Endothelial cell of umbilical vein (primary cell): ENCODE measurements at regions not wholly inside any gene's neighbourhood (a gene's known extent, or its start where the extent isn't known, plus 50 kb on each side); places are given as distances from the start of the nearest gene placed in this dataset.

Experiments used
- EZH2 ChIP-seq: IDR thresholded peaks from 2 replicates; pipeline ENCODE4 v1.6.1; 2012; ENCODE audit warnings: borderline replicate concordance, low read depth, mild to moderate bottlenecking, moderate library complexity, low read length, inconsistent platforms; ENCODE audit not compliant: severe bottlenecking
- FOS ChIP-seq: IDR thresholded peaks from 2 replicates; pipeline ENCODE4 v1.6.1; 2011; ENCODE audit warnings: mild to moderate bottlenecking, low read length, moderate library complexity, borderline replicate concordance; ENCODE audit not compliant: insufficient read depth
- JUN ChIP-seq: IDR thresholded peaks from 2 replicates; pipeline ENCODE4 v1.6.1; 2011; ENCODE audit warnings: borderline replicate concordance, low read depth; ENCODE audit not compliant: insufficient read length, insufficient read depth
- MYC ChIP-seq: IDR thresholded peaks from one replicate; pipeline ENCODE4 v1.6.1; 2011; ENCODE audit warnings: mild to moderate bottlenecking, low read depth, low read length
- POLR2A ChIP-seq: IDR thresholded peaks from 2 replicates; pipeline ENCODE4 v1.6.1; 2012; ENCODE audit warnings: low read depth, mild to moderate bottlenecking, control low read depth, low read length
- POLR2AphosphoS5 ChIP-seq: IDR thresholded peaks from 2 replicates; pipeline ENCODE4 v1.6.1; 2012; ENCODE audit warnings: low read depth, mild to moderate bottlenecking, control low read depth, low read length, moderate library complexity; ENCODE audit not compliant: insufficient read depth
- TF ChIP-seq, protein P1 (sequence below), 2 donors: IDR thresholded peaks; 1 replicate in 1 of 2; 2 replicates in 1 of 2; pipeline ENCODE4 v1.5.1; 2011; ENCODE audit warnings: low read length in 2 of 2, mild to moderate bottlenecking in 2 of 2, moderate library complexity in 2 of 2, control low read depth in 1 of 2, inconsistent platforms in 1 of 2, low read depth in 1 of 2; ENCODE audit not compliant: insufficient read depth in 1 of 2; ENCODE audit errors: extremely low read depth in 1 of 2
- TF ChIP-seq, protein P2 (sequence below): IDR thresholded peaks from 2 replicates; pipeline ENCODE4 v1.6.1; 2011; ENCODE audit not compliant: insufficient read depth, insufficient read length

DNA sequence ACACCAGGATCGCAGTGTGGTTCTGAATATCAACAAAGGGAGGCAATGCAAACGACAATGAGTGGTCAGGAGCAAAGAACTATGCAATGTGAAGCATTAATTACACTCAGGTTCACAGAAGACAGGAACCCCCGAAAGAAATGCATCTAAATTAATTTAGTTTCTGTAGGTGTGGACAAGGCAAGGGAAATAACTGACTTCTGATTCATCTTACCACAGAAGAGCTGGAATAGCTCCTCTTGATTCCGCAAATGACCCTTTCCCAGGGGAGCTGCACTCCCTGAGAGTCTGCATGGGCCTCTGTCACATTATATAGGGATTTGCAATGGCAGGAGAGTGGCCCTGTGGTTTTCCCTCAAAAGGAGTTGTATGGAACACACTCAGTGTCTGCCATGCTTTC lies 263.9 kb upstream of the APCDD1 start:
- TF ChIP-seq, protein P1, sequence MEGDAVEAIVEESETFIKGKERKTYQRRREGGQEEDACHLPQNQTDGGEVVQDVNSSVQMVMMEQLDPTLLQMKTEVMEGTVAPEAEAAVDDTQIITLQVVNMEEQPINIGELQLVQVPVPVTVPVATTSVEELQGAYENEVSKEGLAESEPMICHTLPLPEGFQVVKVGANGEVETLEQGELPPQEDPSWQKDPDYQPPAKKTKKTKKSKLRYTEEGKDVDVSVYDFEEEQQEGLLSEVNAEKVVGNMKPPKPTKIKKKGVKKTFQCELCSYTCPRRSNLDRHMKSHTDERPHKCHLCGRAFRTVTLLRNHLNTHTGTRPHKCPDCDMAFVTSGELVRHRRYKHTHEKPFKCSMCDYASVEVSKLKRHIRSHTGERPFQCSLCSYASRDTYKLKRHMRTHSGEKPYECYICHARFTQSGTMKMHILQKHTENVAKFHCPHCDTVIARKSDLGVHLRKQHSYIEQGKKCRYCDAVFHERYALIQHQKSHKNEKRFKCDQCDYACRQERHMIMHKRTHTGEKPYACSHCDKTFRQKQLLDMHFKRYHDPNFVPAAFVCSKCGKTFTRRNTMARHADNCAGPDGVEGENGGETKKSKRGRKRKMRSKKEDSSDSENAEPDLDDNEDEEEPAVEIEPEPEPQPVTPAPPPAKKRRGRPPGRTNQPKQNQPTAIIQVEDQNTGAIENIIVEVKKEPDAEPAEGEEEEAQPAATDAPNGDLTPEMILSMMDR (IDR thresholded peaks at IDR 0.05; ENCODE audit: extremely low read depth in 1 of 2, insufficient read depth in 1 of 2, low read depth in 1 of 2, low read length in 2 of 2), result no peak
- no peak for TF ChIP-seq POLR2A
- no peak for TF ChIP-seq POLR2AphosphoS5
- TF ChIP-seq, protein P2, sequence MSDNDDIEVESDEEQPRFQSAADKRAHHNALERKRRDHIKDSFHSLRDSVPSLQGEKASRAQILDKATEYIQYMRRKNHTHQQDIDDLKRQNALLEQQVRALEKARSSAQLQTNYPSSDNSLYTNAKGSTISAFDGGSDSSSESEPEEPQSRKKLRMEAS, result no peak
- no peak for TF ChIP-seq EZH2
- TF ChIP-seq MYC, result no peak
- TF ChIP-seq FOS, result no peak
- no peak for TF ChIP-seq JUN
